ENCODE measurements at regions not wholly inside any gene's neighbourhood (a gene's known extent, or its start where the extent isn't known, plus 50 kb on each side); places are given as distances from the start of the nearest gene placed in this dataset.

DNA sequence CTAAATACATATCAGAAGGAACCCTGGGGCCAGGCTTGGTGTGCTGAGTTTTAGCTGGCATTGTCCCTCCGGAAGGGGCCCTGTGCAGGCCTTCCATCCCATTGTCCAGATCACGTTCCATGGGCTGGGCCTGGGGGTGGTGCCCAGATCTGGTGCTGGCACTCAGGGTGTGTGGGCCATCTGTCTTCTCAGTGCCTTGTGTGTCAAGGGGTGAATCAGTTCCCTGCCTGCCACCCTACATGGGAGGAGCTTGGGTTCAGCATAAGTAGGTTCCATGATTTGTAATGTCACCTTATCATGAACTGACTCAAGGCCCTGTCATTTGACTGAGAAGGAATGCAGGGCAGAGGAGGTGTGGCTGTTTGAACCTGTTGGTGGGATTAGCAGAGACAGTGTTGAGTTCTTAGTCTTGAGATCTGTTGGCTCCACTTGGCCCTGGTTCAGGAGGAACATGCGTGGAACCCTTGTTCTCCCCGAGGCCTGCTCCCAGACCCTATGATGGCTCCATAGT is 176.8 kb downstream of the MACROH2A1 start:
- H3K4me3 ChIP-seq (ENCODE audit: low read depth, low read length), result no peak overlapping the region
- H3K27me3 ChIP-seq (ENCODE audit: control insufficient read depth, insufficient read depth, low read length), result peaks cover 4% of the 10 kb centered on the region
- DNase-seq (ENCODE audit: low read depth), result no peak
- no peaks in the 10 kb centered on the region for H3K36me3 ChIP-seq (ENCODE audit: control insufficient read depth, insufficient read depth, low read length)
- TF ChIP-seq, protein P1, sequence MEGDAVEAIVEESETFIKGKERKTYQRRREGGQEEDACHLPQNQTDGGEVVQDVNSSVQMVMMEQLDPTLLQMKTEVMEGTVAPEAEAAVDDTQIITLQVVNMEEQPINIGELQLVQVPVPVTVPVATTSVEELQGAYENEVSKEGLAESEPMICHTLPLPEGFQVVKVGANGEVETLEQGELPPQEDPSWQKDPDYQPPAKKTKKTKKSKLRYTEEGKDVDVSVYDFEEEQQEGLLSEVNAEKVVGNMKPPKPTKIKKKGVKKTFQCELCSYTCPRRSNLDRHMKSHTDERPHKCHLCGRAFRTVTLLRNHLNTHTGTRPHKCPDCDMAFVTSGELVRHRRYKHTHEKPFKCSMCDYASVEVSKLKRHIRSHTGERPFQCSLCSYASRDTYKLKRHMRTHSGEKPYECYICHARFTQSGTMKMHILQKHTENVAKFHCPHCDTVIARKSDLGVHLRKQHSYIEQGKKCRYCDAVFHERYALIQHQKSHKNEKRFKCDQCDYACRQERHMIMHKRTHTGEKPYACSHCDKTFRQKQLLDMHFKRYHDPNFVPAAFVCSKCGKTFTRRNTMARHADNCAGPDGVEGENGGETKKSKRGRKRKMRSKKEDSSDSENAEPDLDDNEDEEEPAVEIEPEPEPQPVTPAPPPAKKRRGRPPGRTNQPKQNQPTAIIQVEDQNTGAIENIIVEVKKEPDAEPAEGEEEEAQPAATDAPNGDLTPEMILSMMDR (IDR thresholded peaks at IDR 0.05; ENCODE audit: insufficient read depth, low read length, poor library complexity, severe bottlenecking), result no peak

DNA sequence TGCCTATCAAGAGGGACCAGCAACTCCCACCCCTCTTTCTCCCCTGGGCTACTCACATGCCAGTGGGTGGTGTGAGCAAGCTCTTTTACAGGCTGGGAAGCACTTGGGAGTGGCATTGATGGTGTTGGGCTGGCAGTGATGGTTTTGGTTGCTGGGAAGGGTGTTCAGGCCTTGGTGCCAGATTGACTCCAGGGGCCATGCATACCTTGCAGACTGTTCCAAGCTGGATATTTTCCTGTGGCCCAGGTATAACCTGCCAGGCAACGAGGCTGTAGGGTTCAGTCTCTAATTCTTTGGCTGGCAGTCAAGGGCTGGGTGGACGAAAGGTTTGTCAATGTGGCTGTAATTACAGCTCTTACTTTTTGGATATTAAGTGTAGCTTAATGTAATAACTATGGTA is 177.3 kb downstream of the MACROH2A1 start:
- no peaks in the 10 kb centered on the region for H3K36me3 ChIP-seq (ENCODE audit: control insufficient read depth, insufficient read depth, low read length)
- DNase-seq (ENCODE audit: low read depth), result no peak
- H3K27me3 ChIP-seq (ENCODE audit: control insufficient read depth, insufficient read depth, low read length), result peaks cover 4% of the 10 kb centered on the region
- TF ChIP-seq, protein P1 (IDR thresholded peaks at IDR 0.05; ENCODE audit: insufficient read depth, low read length, poor library complexity, severe bottlenecking), result no peak
- H3K4me3 ChIP-seq (ENCODE audit: low read depth, low read length), result no peak overlapping the region

DNA sequence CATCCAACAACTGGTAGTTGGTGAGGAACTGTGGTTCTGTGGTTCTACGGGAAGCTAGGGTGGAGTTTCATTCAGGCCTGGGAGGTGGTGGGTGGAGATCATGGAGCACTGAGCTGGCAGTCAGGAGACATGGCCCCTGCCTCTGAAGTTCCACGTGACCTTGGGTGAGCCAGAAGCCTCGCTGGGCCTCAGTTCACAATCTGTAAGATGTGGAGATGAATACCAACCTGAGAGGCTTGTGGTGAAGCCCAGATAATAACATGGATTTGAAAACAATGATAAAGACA is 177.9 kb downstream of the MACROH2A1 start:
- TF ChIP-seq, protein P1 (IDR thresholded peaks at IDR 0.05; ENCODE audit: insufficient read depth, low read length, poor library complexity, severe bottlenecking), result no peak
- no peak for DNase-seq (ENCODE audit: low read depth)
- H3K4me3 ChIP-seq (ENCODE audit: low read depth, low read length), result no peak overlapping the region
- H3K27me3 ChIP-seq (ENCODE audit: control insufficient read depth, insufficient read depth, low read length), result peaks cover 4% of the 10 kb centered on the region
- H3K36me3 ChIP-seq (ENCODE audit: control insufficient read depth, insufficient read depth, low read length), result no peaks in the 10 kb centered on the region

DNA sequence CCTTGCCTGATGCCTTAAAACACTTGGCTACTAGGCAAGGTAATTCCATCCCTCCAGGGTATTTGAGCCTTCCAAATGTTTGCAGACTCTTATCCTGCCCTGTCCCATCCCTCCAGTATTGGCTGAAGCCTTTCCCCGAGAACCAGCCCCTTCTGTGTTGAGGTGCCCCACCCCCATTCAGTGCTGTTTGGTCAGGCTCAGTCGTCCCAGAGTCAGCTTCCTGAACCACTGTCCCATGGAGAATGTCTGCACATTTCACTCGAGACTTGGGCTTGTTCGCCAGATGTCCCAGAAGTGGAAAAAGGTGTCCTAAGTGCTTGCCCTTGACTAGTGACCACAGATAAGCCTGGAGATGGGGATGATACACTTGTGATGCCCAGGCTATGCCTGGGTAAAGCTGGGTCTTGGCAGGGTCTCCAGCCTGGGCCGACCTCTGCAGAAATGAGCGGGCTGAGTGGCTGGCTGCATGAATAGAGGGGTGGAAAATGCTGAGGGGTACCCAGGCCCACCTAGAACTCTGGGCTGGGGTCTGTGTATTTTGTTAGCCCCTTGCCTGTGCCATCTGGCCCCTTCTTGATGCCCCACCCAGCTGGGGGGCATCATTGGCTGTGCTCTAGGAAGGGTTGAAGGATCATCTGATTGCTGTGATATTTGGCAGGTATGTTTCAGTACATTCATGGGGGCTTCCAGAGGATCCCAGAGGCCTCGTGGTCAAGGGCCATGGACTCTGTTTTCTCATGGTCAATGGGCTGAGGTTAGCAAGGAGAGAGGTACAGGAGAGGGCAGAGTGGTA is 178.4 kb downstream of the MACROH2A1 start:
- Histone ChIP-seq H3K27me3 (ENCODE audit: control insufficient read depth, insufficient read depth, low read length) (peaks cover 6% of the 10 kb centered on the region), H3K36me3 (ENCODE audit: control insufficient read depth, insufficient read depth, low read length) (no peaks in the 10 kb centered on the region), H3K4me3 (ENCODE audit: low read depth, low read length) (no peak overlapping the region)
- TF ChIP-seq, protein P1 (IDR thresholded peaks at IDR 0.05; ENCODE audit: insufficient read depth, low read length, poor library complexity, severe bottlenecking), result no peak
- DNase-seq (ENCODE audit: low read depth), result no peak

DNA sequence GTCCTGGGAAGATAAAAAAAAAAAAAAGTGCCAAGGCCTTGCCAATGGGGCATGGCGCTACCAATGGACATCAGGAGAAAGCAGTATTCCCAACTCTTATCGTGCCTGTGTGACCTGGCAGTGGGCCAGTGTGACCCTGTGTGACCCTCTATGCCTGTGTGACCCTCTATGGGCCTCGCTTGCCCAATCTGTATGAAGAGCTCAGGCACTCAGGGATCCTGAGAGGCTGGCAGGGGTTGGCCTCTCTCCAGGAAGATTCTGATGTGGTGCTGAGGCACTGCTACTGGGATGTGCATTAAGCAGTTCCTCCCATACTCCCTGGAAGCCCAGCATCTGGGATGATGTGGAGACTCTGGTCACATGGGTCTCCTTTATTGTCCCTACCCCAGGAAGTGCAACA is 179.2 kb downstream of the MACROH2A1 start:
- TF ChIP-seq, protein P1 (IDR thresholded peaks at IDR 0.05; ENCODE audit: insufficient read depth, low read length, poor library complexity, severe bottlenecking), result no peak
- no peak for DNase-seq (ENCODE audit: low read depth)

More for the DNA sequence above, 179.2 kb downstream of the MACROH2A1 start:
- H3K36me3 ChIP-seq (ENCODE audit: control insufficient read depth, insufficient read depth, low read length), result no peaks in the 10 kb centered on the region
- no peak overlapping the region for H3K4me3 ChIP-seq (ENCODE audit: low read depth, low read length)
- H3K27me3 ChIP-seq (ENCODE audit: control insufficient read depth, insufficient read depth, low read length), result peaks cover 8% of the 10 kb centered on the region
